EL (cell line): ENCODE measurements at regions not wholly inside any gene's neighbourhood (a gene's known extent, or its start where the extent isn't known, plus 50 kb on each side); places are given as distances from the start of the nearest gene placed in this dataset.

Experiments
- DNase-seq: peaks from one replicate; pipeline ENCODE4 v3.0.0-alpha.2; 2016

DNA sequence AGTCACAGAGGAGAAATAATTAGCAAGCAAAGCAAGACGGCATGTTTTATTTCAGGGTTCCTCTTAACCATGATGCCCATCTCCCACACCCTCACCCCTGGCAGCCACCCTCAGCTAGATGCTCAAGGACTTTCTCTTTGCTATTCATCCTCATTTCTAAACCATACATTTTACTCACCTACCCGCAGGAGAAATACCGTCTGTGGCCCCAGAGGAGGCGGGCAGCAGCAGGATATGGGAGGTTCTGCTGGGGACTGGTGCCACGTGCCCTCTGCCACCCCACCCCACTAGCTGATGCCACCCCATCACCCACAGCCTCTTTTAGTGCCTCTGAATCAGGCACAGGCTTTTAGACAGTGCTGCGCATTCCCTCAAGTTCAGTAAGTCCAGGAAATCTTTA lies 168.7 kb upstream of the ITGB1 start:
- no peak for DNase-seq

DNA sequence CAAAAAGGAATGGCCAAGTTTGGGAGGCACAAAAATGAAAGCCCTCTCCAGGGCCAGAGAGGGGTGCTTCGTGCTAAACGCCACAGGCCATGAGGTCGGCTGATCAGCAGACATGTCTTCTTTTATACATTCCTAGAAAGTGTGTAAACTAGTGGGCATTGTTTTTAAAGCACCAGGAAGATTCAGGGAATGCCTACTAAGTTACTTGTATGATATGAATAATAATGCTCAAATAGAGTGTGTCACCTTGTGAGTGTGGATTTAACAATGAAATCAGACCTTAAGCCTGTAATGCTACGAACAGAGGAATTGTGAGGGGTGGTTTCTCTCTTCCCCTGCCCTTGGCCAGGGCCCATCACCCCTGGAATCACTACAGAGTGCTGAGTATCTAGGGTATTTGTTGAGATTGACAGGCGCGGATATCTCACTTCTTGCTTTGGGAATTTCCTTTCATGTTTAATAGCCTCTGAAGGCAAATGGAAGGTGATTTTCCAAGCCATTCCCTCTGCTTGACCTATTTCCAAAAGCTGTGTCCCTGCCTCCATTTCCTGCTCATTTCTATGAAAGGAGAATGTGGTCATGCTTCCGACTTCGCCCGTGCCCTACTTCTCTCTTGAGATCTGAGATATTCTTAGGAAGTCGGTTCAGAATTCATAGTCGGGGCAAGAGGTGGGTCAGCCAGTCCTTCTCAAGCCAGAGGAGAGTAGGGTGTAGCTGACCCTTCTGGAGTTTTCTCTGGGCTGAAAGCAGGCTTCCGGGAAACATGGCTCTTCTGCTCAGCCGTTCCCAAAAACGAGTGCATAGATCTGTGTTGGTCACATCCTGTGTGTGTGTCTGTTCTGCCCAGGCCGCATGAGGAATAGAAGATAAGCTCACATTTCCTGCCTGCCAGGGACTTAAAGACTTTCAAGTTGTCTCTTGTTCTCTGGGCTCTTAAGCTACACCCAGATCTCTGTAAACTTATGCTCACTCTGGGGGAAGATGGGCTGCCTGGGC lies 167.8 kb upstream of the ITGB1 start:
- peak; percentile 41 for DNase-seq

DNA sequence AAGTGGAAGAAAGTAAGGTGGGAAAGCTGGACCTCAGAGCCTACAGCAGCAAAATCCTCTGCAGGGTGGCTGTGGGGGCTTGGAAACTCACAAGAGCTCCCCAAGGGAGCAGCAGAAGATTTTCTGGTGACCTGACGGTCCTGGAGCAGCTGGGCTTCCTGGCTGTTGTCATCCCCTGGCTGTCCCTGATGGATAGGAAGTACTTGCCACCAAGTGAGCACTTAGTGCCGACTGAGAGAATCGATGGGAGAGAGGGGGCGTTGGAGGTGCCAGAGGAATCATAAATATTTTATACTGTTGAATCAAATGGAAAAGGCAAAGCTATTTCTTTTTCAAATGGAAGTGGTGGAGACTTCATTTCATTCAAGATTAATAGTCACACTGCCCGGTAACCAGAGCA lies 167.1 kb upstream of the ITGB1 start:
- DNase-seq, result no peak

DNA sequence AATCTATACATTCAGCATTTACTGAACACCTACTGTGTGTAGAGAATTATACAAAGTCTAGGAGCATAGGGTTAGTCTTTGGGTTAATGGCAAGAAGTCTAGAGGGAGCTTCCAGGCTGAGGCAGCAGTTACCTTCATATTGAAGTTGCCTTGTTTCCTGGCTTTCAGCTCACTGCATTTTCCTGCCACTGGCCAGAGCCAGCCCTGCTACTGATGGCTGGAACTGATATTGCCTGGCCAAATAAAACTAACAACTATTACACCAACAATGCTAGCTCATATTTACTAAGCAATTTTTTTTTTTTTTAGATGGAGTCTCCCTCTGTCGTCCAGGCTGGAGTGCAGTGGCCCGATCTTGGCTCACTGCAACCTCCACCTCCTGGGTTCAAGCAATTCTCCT lies 165.7 kb upstream of the ITGB1 start:
- no peak for DNase-seq

DNA sequence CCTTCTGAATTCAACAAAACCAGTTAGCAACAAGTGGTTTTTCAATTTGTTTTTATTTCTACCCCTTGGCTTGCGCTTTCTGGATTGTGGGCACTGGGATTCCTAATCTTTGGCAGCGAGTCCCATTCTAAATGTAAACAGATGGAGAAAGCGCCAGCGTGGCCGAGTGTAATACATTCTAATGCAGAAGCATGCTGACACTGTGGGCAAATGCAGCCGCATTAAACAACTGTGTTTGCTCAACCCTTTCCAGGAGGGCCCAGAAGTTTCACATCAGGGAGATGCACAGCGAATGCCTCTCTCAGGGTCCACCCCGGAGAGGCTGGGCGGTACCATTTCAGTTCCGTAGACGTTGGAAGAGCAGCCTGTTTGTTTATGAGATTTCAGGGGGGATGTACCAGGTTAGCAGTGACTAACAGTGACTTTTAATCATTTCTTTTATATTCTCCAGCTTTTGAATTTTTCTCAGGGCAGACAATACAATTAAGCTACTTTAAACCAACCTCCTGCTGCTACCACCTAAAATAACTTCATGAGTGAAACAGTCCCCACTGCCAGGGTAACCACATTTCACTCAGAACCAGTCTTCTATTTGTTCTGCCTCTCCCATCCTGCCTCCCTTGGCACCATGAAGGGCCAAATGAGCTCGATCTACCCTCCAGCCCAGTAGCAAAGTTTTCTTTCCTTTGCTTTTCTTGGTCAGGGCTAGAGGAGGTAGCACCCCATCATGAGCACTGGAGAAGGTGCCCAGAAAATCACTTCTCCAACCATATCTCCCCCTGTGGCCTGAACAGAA lies 164.2 kb upstream of the ITGB1 start:
- DNase-seq, result peak; percentile 91

DNA sequence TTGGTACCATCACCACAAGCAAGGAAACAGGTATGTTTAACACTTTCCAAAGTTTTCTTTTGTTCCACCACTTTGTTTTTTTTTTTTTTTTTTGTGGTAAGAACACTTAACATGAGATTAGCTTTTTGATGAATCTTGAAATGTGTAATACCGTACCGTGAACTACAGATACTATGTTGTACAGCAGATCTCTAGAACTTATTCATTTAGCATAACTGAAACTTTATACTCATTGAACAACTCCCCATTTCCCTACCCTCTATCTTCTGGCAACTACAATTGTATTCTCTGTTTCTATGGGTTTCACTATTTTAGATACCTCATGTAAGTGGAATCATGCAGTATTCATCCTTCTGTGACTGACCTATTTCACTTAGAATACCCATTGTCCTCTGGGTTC lies 162.7 kb upstream of the ITGB1 start:
- DNase-seq, result no peak

DNA sequence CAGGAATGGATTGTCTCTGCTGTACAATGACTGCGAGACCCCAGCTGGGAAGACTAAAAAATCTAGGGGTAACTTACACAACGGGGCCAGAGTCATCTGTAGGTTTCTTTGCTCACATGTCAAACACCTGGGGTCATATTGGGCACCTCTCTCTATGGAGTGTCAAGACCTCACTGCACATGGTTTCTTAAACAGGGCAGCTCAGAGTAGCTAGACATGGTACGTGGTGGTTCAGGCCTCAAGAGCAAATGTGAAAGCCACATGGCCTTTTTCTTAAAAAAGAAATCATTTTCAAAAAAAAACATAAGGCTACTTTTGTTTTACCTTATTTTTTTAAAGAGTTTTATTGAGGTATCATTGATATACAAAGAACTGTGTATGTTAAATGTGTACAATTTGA lies 162.2 kb upstream of the ITGB1 start:
- no peak for DNase-seq

DNA sequence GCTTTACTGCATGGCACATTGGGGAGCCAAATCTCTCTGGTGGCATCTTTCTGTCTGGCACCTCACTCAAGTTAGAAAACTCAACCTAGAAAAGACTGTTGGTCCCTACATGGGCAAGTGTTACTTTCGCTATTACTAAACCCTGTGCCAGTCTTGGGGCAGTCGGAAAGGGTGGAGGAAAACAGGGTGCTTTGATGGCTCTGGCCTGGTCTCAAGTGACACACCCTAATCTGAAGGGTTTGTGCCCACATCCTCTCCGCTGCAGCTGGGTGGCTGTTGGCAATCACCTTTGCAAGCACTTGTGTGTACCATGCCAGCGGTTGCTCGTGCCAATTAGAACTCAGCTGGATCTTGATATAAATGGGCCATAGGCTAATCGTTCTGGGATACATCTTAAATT lies 159.8 kb upstream of the ITGB1 start:
- DNase-seq, result no peak

DNA sequence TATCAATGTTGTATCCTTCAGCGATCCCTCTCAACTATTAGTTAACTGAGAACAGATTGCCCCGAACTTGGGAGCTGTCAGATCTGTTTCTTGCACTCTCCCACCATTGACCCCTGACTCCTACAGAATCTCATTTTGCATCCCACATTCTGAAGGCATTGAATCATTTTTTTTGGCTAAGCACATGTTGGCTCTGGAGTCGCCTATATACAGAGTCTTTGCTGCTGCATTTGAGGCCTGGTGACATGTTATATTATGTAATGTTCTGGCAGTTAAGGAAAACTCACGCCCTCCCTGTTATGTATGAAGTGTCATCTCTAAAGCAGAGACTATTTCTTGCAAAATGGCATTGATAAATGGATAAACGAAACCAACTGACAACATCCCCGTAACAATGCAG lies 159.2 kb upstream of the ITGB1 start:
- DNase-seq, result peak; percentile 45

DNA sequence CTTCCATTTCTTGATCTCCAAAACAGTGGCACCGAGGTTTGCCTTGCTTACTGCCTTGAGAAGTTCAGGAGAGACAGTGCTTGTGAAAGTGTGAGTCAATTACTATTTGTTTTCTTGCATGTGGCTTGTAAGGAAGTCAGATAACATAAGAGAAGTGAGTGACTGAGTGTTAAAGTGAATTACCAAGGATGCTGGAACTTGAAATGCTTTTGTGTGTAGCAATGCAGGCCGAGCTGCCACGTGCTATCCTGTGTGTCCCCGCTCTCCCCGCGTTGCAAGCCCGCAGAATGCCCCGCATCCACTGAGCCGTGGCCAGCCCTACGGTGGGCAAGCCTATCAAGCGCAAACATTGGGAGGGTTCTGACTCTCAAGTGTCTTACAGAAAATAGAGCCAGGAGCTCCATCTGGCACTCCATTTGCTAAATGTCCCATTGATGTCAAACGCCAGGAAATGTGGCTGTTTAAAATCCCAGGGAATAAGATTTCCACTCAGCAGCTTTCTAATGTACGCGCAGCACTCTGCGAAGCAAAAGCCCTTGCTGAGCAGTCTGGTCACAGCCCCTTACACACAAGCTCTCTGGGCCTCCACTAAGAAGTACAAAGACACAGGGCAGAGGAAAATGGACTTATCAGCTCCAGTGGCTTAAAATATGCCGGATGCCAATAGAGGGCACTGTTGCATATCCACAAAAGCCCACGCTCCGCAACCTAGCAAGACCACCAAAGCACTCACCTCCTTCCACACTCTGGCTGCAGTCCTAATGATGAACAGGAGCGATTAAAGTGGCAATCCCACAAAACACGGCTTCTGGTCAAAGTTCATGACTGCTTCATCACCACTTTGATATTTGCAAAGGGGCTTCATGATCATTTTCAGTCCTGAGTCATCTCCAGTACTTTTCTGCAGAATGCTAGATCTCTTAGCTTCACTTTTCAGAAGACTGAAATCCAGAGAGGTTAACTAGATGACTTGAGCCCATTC lies 158.0 kb upstream of the ITGB1 start:
- peak; percentile 88 for DNase-seq

DNA sequence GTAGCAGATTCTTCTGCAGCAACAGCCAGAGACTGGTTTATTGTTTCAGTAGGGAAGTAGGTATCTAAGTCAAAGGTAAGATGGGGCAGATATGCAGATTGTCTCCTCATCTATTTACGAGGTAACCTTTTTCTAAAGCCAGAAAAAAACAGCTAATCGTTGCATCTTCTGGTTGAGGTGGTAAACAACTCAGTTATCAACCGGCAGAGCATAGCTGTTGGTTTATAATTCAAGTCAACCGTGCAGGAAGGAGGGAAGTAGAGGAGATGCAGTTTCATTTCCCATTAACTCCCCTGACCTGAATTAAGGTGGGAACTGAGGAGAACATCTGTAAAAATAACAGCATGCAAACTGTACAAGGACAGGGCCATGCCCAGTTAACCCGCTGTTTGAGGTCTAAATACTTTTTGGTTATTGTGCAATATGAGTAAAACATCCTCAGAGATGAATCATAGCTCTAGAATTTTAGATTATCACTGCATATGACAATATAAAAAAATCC lies 156.5 kb upstream of the ITGB1 start:
- DNase-seq, result peak; percentile 78

DNA sequence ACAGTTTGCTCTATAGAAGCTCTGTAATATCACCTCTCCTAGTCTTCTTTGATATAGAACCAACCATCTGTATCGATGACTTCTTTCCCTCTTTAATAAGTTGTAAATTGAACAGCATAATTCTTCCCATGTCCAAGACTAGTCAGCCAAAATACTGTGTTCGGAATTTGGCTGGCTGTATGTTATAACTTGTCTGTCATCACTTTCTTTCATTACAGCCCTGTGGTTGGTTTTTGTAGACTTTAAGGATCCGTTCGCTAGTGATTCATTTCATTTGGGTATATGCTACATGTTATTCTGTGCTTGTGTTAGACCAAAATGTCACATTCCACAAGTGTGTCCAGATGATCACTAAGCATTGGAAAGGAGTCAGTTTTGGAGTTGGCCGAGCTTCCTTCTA lies 155.4 kb upstream of the ITGB1 start:
- DNase-seq, result peak; percentile 86

DNA sequence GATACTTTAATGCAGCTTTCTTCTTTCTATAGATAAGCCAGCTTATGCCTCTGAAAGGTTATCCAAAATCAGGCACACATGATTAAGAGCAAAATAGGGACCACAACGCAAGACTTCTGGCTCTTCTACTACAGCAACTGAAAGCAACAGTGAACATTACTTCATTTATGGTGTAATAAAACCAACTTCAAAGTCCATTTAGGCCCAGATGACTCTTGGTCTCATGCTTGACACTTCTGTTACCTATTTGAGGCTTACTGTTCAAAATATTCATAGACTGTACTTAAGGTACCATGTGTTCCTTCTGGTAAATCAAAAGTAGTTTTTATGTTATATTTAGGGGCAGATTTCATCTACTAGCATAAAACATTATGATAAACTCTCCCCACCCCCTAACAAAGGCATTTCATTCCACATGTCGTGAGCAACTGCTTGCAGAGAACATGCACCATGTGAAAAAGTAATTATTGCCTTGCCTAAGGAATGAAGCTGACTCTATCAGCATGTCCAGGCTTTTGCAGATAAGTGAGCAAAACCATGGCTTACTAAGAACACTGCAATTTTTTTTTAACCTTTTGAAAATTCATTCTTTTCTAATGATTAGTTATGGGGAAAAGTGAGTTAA lies 154.9 kb upstream of the ITGB1 start:
- DNase-seq, result peak; percentile 60

DNA sequence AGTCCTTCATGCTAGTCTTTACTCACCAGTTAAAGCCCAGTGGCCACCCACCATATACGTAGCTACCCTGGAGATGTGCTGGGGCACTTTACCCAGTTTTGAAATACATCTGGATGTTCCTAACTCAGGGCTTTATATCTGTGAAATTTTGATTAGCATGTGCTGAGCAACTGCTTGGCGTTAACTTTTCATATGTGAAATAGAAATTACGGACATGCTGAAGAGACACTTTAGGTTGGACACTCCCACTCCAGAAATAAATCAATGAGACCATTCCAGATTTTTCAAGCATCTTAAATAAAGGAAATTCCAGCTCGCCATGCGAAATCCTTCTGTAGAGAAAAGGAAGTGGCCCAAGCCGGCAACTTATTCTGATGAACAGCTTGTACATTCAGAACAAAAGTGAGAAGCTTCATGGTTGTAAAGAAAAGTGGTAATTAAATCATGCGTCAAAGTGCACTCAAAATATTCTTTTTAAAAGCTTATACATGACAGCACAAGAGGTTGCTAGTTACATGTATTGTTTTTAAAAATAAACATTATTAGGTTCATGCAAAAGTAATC lies 153.5 kb upstream of the ITGB1 start:
- no peak for DNase-seq

DNA sequence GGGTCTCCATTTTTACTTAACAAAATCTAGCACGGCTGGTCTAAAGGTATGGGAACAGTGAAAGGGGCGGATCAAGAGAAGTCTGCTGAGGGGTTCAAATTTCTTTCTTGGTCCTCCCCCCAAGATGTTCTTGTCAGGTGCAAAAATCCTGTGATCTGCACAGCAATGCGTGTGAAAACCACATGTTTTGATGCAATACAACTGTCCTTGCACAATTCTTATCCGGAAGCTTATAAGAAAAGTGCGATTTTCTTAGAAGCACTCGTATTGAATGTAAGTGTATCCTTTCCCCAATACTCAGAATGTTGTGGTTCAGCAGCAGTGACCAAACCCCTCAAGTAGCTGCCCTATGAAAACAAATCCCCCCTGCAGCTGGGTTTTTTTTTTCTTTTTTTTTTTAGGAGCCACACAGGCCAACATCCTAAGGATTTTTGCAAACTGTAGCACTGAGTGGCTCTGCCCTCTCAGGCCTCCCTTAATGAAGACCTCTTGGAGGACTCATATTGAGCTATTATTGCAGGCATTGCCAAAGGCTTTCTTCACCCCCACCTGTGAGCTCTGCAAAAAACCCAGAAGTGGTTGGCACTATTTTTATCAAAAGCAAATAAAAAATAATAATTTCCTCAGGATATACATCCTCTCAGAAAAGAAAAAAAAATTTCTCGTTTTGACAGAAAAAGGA lies 151.9 kb upstream of the ITGB1 start:
- DNase-seq, result no peak

DNA sequence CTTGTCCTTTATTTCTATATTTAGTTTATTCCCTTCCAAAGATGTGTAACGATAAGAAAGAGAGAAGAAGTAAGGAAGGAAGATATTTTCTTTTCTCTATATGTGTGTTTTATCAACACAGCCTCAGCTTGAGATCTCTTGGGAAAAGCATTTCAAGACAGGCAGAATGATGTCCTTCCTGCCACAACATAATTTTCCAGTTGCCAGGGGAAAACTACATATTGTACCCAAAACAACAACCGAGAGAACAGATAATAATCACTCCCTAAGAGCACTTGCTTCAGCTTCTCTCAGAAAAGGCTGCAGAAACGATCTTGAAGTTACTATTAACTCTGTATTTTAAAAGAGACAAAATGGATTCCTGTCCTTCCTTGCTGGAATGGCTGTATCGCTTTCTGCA lies 151.4 kb upstream of the ITGB1 start:
- DNase-seq, result no peak

DNA sequence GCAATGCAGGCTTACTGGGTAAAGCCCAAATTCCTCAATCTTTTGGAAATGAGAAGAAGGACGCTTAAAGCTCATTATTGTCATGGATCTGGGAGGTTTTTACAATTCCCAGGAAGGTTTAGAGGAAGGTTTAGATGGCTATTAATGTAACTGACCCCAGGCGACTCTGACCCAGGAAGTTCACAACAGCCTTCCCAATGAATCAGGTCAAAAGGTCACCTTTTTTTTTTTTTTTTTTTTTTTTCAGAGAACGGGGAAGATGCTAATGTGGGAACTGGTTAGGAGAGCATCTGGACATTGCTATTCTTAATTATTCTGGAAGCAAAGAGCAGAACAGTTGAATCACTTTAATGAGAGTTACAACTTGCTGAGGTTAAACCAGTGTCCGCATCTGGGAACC lies 149.9 kb upstream of the ITGB1 start:
- DNase-seq, result no peak

DNA sequence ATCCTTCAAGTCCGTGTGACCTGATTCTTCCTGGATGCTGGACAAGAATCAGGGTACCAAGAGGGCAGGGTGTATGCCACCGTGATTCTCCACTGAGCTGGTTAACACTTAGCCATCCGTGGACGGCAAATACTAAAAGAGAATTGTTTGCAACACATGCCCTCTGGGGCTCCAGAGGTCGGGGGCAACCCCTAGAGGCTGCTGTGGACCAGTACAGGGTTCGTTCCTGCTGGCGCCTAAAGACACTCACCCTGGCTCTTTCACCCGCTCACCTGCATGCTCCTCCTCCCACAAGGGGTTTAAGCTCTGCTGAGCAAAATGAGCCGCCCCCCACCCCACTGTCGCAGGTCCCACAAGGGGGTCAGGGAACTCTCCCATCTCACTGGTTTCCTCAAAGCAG lies 148.7 kb upstream of the ITGB1 start:
- DNase-seq, result no peak

DNA sequence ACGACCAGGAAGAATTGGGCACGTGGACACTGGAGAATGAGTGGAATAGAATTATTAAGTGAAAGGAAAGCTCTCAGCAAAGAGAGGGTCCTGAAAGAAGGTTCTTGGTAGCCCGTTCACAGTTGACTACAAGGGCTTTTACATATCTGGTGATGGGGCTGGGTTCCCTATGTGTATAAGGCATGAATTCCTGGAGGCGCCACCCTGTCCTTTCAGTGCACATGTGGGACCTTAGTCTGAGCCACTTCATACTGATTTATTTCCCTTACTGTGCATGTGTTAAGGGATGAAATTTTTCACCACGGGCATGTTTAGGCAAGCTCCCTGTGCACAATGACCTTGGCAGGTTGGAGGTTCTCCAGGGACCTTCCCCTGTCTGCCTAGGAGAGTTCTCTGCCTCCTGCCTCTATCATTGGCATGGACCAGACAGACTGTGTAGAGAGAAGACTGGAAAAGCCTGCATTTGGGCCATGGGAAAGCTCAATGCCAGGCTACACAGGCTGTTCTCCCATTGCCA lies 145.9 kb upstream of the ITGB1 start:
- no peak for DNase-seq

DNA sequence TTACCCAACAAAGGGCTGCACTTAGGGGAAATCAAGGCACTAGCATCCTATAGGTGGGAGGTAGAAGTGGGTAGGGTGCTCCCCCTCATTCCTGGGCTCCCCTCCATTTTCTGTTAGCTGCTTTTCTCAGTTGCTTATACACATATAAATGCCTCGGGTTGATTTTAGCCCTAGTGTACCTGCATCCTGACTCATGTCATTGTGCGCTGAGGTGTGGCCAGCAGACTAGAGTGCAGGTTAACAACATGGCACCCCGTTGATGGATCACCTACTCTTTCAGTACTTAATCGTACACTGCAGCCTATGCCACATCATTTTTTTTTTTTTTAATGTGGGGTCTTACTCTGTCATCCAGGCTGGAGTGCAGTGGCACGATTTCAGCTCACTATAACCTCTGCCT lies 144.0 kb upstream of the ITGB1 start:
- DNase-seq, result no peak

DNA sequence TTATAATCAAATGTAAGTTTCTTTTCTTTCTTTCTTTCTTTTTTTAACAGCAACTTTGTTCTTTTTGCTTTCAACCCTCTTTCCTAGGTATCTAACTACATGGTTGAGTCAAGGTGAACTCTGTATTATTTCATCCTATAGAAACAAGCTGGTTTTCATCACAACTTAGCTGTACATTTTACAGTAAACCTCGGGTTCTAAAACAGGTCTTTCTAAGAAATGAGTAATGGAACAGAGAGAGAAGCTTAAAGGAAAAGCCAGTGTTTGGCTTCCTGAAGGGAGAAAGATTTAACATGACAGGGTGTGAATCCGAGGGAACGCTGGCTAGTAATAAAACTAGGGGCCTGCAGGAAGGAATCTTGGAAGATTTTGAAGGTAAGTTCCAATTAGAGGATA lies 143.4 kb upstream of the ITGB1 start:
- no peak for DNase-seq
